Natural killer cell treated with Interleukin-12 subunit alpha and Interleukin-12 subunit beta and Interleukin-15 and Interleukin-18, amount 100 ng/mL, for 72 hours (primary cell): ENCODE measurements at regions not wholly inside any gene's neighbourhood (a gene's known extent, or its start where the extent isn't known, plus 50 kb on each side); places are given as distances from the start of the nearest gene placed in this dataset.
"Not testable (repeated sequence)": the region's sequence is repeated elsewhere in the genome, so short reads cannot be mapped to it uniquely, and the experiment has no call there.

Source experiments
- ATAC-seq, 2 donors: fragments of 150-1000 bp; cut with Tn5 transposase in 1 of 2; sonication (Bioruptor Pico), chemical (Tn5 transposase) in 1 of 2; 2 replicates each; pipeline ENCODE4 v1.10.0; 2021
- DNase-seq: peaks from one replicate; pipeline ENCODE4 v3.0.0; 2022; ENCODE audit warnings: low spot score
- H3K27ac Mint-ChIP-seq, 2 donors: 1 replicate in 1 of 2; 2 replicates in 1 of 2; pipeline ENCODE4 v1.8.0; 2022; ENCODE audit warnings: mixed read lengths in 2 of 2, mild to moderate bottlenecking in 1 of 2, moderate library complexity in 1 of 2
- H3K27me3 Mint-ChIP-seq, 2 donors: 1 replicate in 1 of 2; 2 replicates in 1 of 2; pipeline ENCODE4 v1.8.0; 2022; ENCODE audit warnings: mixed read lengths in 2 of 2
- H3K36me3 Mint-ChIP-seq: one replicate; pipeline ENCODE4 v1.8.0; 2022; ENCODE audit warnings: mixed read lengths
- H3K4me1 Mint-ChIP-seq, 2 donors: 1 replicate in 1 of 2; 2 replicates in 1 of 2; pipeline ENCODE4 v1.8.0; 2022; ENCODE audit warnings: low read depth in 2 of 2, mixed read lengths in 2 of 2, mild to moderate bottlenecking in 1 of 2
- H3K4me3 Mint-ChIP-seq: one replicate; pipeline ENCODE4 v1.8.0; 2022; ENCODE audit warnings: mixed read lengths
- H3K9me3 Mint-ChIP-seq: 2 replicates; pipeline ENCODE4 v1.8.0; 2022; ENCODE audit warnings: mixed read lengths

DNA sequence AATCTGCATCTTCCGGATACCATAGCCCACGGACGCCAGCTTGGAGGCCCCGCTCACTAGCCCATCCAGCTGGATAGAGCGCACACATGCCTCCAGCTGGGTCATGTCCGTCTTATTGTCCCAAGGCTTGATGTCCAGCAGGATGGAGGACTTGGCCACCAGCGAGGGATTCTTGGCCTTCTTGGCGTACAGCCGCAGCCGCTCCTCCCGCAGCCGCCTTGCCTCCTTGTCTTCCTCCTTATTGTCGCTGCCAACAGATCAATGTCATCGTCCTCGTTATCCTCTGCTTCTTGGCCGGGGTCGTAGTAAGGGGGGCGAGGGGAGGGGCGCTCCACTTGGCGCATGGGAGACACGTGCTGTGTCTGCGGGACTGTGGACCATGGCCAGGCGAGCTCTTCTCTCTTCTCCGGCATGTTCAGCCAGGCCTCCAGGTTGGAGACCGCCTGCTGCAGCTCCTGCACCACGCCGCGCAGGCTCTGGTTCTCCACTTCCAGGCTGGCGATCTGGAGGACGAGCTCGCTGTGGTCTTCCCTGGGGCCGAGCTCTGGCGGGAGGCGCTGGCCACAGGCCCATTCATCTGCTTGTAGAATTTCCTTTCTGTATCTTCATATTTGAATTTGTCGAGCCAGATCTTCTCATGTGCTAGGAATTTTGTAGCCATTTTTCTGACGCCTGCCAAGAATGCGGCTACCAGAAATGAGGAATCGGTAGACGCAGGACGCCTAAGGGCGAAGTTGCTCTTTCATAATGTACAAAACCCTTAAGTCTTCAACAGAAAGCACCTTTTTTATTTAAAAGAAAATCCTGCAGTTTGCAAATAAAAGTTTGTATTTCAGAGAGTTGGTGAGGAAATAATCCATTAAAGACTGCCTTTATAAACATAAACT lies 60.1 kb upstream of the PTPRK start:
- Mint-ChIP-seq H3K27me3 (peaks cover 0 to 8% of the 10 kb centered on the region in 2 donors), H3K27ac (no peak overlapping the region)
- ATAC-seq: no peak

DNA sequence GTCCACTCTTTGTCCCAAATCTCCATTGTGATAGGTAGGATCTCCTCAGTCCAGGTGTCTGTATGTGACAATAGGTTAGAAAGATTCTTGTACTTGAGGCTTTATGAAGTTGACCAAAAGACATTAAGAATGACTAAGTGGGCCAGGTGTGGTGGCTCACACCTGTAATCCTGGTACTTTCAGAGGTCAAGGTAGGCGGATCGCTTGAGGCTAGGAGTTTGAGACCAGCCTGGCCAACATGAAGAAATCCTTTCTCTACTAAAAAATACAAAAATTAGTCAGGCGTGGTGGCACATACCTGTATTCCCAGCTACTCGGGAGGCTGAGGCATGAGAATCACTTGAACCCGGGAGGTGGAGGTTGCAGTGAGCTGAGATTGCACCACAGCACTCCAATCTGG lies 54.9 kb upstream of the PTPRK start:
- not testable (repeated sequence) for ATAC-seq, H3K36me3 Mint-ChIP-seq, H3K9me3 Mint-ChIP-seq, DNase-seq, H3K4me3 Mint-ChIP-seq, H3K27me3 Mint-ChIP-seq, H3K4me1 Mint-ChIP-seq, H3K27ac Mint-ChIP-seq

More for the DNA sequence above, 60.1 kb upstream of the PTPRK start:
- Mint-ChIP-seq H3K4me1 (no peaks in the 10 kb centered on the region), H3K9me3 (no peaks in the 10 kb centered on the region), H3K36me3 (no peaks in the 10 kb centered on the region), H3K4me3 (no peak overlapping the region)
- DNase-seq: no peak

DNA sequence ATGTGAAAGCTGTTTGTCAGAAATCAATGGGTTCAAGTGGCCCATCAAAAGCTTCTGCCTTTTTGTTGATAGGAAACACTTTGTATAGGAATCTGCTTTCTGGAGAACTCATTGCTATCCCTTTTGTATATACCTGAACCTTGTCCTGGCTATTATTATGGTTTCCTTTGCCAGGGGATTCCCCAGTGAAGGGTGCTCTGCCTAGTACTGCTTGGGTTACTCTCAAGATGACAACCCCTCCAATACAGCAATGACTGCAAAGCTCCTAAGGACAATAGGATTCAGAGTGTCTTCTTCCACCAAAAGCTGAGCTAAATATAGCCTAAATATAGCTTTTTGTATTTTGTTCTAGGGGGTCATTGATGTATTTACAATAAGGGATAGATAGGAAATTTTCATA lies 54.0 kb upstream of the PTPRK start:
- H3K4me3 Mint-ChIP-seq: no peak overlapping the region
- no peaks in the 10 kb centered on the region for H3K36me3 Mint-ChIP-seq
- H3K4me1 Mint-ChIP-seq: no peaks in the 10 kb centered on the region
- no peak for DNase-seq
- H3K27me3 Mint-ChIP-seq: no peaks in the 10 kb centered on the region
- H3K9me3 Mint-ChIP-seq: no peaks in the 10 kb centered on the region
- ATAC-seq: no peak
- no peak overlapping the region for H3K27ac Mint-ChIP-seq

- Mint-ChIP-seq H3K27ac (no peak overlapping the region), H3K36me3 (no peaks in the 10 kb centered on the region), H3K9me3 (peaks cover 7% of the 10 kb centered on the region)
These were observed 52.6 kb upstream of the PTPRK start for GRCh38 chr6:128573036-128573435.

GRCh38 chr6:128572294-128572693 lies 51.9 kb upstream of the PTPRK start:
- H3K27ac Mint-ChIP-seq: no peak overlapping the region
- H3K9me3 Mint-ChIP-seq: peaks cover 7% of the 10 kb centered on the region
- no peak for ATAC-seq
- no peaks in the 10 kb centered on the region for H3K36me3 Mint-ChIP-seq
- no peak for DNase-seq
- H3K4me1 Mint-ChIP-seq: no peaks in the 10 kb centered on the region
- no peak overlapping the region for H3K4me3 Mint-ChIP-seq
- no peaks in the 10 kb centered on the region for H3K27me3 Mint-ChIP-seq

More at GRCh38 chr6:128573036-128573435, 52.6 kb upstream of the PTPRK start:
- no peak for DNase-seq
- ATAC-seq: no peak
- Mint-ChIP-seq H3K4me3 (no peak overlapping the region), H3K4me1 (no peaks in the 10 kb centered on the region), H3K27me3 (no peaks in the 10 kb centered on the region)

GRCh38 chr6:128570680-128571063 lies 50.3 kb upstream of the PTPRK start:
- no peaks in the 10 kb centered on the region for H3K36me3 Mint-ChIP-seq
- peaks cover 0 to 6% of the 10 kb centered on the region in 2 donors for H3K27me3 Mint-ChIP-seq
- no peak overlapping the region for H3K4me3 Mint-ChIP-seq
- peaks cover 7% of the 10 kb centered on the region for H3K9me3 Mint-ChIP-seq
- H3K4me1 Mint-ChIP-seq: no peaks in the 10 kb centered on the region
- ATAC-seq (no peak), DNase-seq (no peak)
- H3K27ac Mint-ChIP-seq: no peak overlapping the region

- Mint-ChIP-seq H3K27ac (no peak overlapping the region), H3K4me1 (no peaks in the 10 kb centered on the region), H3K9me3 (peaks cover 7% of the 10 kb centered on the region), H3K27me3 (peaks cover 0 to 6% of the 10 kb centered on the region in 2 donors), H3K36me3 (no peaks in the 10 kb centered on the region), H3K4me3 (no peak overlapping the region)
- DNase-seq (no peak), ATAC-seq (no peak)
These were observed 49.6 kb upstream of the PTPRK start for GRCh38 chr6:128569732-128570679.
